ENCODE measurements at regions not wholly inside any gene's neighbourhood (a gene's known extent, or its start where the extent isn't known, plus 50 kb on each side); places are given as distances from the start of the nearest gene placed in this dataset.

DNA sequence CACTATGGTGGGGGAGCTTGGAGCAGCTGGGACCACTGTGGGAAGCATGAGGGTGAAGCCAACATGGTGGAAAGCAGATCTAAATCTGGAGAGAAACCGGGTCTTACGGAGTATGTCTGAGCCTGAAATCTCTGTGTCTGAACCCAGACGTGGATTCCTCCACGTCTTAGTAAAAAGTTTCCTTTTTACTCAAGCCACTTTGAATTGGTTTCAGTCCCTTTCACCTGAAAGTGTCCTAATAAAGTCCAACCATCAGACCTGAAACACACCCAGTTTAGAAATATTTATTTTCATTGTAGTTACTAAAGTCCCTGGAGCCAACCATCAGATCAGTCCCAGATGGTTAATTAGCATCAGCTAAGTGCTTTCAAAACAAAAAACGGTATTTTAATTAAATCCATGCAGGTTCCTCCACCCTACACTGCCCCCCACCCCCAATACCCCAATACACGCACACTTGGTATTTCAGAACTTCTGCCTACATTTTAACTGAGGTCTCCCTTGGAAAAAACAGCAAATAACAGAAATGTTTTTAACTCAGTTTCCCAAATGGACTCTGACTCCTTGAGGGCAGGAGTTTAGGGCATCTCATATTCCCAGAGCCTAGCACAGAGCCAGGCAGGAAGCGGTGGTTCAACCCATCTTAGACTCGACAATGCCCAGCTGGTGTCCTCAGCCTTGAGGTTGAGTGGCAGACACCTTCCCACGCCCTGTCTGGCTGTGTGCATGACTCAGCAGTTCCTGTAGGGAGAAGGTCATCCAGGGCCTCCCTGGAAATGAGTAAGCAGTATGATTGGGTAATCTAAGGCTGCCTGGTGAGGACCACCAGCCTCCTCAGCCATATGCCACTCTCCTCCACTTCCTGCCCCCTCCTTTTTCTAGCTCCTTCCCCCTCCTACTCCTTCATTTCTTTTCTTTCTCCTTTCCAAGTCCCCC lies 175.8 kb downstream of the TTC8 start:
- H3K4me3 ChIP-seq, result no peak overlapping the region
- peaks cover 4% of the 10 kb centered on the region; the same call in 1 of the 2 replicates for H3K9me3 ChIP-seq
- DNase-seq, result peak; percentile 89
- H3K27me3 ChIP-seq, result no peaks in the 10 kb centered on the region
- H3K36me3 ChIP-seq, result no peaks in the 10 kb centered on the region

DNA sequence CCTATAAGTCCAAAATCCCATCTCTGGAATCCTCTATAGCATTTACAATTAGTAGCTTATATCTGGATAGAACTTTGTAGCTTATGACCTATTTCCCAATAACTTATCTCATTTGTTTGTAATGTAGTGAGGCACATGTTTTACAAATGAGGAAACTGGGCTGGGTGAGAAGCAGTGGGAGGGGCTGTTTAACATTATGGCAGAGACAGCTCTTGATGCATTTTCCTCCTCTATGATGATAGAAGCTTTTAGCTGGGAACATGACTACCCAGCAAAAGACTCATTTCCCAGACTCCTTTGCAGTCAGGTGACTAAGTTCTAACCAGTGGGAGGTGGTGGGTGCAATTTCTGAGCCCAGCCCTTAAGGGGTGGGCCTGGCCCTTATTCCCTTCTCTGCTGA lies 179.7 kb downstream of the TTC8 start:
- no peak for DNase-seq
- Histone ChIP-seq H3K4me3 (no peak overlapping the region), H3K27me3 (no peaks in the 10 kb centered on the region), H3K9me3 (peaks cover 4% of the 10 kb centered on the region; the same call in 1 of the 2 replicates), H3K36me3 (no peaks in the 10 kb centered on the region)

DNA sequence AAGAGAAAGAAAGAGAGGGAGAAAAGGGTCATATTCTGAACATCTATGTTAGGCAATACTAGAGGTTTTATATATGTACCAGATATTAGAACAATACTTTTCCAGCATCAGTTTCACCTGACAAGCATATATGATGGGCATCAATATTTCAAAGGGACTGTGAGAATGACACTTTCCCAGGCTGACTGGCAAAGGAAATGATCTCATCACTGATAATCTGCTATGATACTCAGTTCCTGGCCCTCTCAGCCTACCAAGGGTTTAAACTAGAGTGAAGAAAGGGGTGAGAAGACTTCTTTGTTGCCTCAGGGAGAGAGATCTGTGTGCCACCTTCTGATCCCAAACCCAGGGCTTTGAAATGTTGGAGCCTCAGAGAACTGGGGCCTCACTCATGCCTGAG lies 183.5 kb downstream of the TTC8 start:
- H3K4me3 ChIP-seq, result no peak overlapping the region
- no peaks in the 10 kb centered on the region for H3K27me3 ChIP-seq
- no peaks in the 10 kb centered on the region for H3K36me3 ChIP-seq
- no peaks in the 10 kb centered on the region for H3K9me3 ChIP-seq
- no peak for DNase-seq

DNA sequence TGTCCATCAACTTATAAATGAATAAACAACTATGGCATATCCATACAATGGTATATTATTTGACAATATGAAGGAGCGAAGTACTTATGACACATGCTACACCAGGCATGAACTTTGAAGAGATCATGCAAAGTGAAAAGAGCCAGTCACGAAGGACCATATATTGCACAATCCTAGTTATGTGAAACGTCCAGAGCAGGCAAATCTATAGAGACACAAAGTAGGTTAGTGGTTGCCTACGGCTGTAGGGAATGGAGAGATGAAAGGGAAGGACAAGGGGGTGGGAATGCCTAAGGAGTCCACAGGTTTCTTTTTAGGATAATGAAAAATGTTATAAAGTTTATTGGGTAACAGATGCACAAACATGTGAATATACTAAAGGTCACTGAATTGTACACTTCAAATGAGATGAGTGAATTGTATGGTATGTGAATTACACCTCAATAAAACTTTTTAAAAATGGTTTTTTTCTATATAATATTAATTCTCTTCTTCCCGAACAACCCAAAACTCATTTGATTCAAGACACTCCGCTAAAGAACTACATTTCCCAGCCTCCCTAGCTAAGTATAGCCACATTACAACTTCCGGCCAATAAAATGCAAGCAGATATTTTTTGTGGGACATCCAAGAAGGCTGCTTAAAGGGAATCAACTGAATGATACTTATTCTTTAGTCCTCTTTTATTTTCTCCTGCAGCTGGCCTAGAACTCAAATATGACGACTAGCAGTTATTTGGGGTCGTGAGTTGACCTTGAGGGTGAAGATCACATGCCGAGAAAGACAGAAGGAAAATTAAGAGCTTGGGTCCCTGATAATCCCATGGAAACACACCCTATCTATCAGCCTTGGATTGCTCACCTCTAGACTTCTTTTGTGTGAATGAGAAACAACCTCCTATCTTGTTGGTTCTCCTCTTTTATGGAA lies 187.2 kb downstream of the TTC8 start:
- Histone ChIP-seq H3K36me3 (no peaks in the 10 kb centered on the region), H3K4me3 (no peak overlapping the region), H3K27me3 (no peaks in the 10 kb centered on the region), H3K9me3 (no peaks in the 10 kb centered on the region)
- no peak for DNase-seq

DNA sequence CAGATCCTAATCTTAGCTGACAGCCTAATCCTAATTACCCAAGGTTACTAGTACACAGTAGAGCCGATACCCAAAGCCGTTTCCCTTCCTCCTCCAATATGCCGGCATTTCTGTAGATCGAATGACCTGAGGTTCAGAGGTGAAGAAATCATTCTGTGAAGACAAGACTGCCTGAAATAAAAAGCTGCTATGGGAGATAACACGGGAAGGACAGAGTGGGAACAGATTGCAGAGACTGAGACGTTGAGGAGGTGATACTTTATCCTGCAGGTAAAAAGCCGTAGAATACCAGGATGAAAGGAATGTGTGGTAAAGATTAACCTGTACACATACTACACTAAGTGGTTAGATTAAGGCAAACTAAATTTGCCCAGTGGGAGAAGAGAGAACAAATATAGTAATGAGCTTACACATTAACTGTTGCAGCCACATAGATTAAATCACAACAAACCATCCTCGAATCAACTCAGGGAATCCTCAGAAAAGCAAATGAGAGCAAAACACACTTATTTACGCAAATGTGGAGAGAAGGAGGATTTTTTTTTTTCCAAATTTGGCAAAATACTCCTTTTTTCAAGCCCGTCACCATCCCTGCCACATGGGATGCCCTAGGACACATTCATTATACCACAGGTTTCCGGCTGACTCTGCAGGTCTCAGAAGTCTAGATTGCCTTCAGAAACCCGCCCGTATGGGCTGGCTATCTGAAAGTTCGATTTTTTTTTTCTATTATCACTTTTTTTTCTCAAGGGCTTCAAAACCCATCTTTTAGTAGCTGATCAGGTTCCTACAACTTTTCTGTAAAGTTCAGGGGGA lies 188.0 kb downstream of the TTC8 start:
- H3K4me3 ChIP-seq, result no peak overlapping the region
- H3K27me3 ChIP-seq, result no peaks in the 10 kb centered on the region
- no peak for DNase-seq
- H3K36me3 ChIP-seq, result no peaks in the 10 kb centered on the region
- no peaks in the 10 kb centered on the region for H3K9me3 ChIP-seq

DNA sequence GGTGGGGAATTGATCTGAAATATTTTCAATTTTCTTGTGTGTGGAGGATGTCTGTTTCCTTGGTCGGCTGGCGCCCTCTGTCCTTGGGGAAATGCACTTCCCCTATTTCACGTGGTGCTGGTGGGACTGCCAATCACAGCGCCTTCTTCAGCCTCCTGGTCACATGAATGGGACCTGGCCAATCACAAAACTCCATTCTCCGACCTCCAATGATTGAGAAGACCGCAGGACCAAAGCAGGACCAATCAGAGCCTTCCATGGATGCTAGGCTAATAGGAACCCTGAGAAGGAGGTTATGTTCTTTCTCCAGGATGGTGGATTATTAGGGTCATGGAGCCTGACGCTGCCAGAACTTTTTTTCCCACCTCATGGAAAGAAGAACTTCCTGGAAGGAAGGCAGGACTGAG lies 188.7 kb downstream of the TTC8 start:
- Histone ChIP-seq H3K9me3 (no peaks in the 10 kb centered on the region), H3K27me3 (no peaks in the 10 kb centered on the region), H3K4me3 (no peak overlapping the region), H3K36me3 (no peaks in the 10 kb centered on the region)
- DNase-seq, result peak; percentile 11

DNA sequence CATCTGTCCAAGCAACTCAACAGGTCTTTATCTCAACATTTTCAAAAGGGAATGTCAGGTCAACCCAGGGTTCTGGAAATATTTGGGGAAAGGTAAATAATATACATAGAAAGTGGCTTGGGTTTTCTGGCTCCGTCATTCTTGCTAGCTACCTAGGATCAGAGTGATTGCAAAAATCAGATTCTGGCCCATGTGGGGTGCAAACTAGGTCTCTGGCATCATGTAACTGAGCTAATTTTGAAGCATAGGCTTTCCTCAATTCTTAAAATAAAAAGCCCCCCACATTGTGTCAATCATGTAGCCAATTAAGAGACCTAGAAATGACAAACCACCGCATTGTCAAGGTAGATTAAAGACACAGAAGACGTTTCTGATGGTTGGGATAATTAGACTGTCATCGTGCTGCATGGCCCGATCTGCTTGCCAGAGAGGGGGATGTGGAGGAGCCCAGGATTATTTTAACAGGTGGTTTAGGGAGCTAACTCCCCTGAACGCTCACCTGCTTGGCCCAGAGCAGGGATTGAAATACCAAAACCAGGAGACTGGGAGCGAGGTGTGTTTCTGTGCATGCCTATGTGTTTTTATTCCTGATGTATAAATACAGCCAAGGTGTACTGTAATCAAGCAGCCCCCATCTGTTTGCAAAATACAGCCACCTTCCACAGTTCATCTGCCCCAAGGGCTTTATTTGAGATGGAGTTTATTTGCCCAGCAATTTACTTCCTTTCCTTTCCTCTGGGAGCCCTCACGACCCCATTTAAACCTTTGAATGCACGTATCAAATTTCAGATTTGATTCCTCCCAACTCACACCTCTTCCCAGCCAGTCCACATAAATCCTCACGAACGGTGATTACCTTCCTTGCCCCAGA lies 189.5 kb downstream of the TTC8 start:
- DNase-seq, result no peak
- H3K9me3 ChIP-seq, result no peaks in the 10 kb centered on the region
- no peaks in the 10 kb centered on the region for H3K27me3 ChIP-seq
- no peaks in the 10 kb centered on the region for H3K36me3 ChIP-seq
- no peak overlapping the region for H3K4me3 ChIP-seq

DNA sequence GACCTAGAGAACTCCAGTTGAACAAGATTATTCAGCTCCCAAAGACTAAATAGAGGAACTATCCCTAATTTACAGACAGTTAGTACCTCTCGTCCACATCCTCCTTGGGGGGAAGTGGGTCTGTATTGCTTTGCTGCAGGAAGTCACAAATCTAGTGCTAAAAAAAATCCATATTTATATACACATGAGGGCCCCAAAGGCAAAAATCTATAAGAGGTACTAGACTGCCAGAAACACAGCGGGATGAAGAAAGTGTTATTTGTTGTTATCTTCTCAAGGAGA lies 190.1 kb downstream of the TTC8 start:
- Histone ChIP-seq H3K36me3 (no peaks in the 10 kb centered on the region), H3K9me3 (no peaks in the 10 kb centered on the region), H3K27me3 (no peaks in the 10 kb centered on the region), H3K4me3 (no peak overlapping the region)
- no peak for DNase-seq

DNA sequence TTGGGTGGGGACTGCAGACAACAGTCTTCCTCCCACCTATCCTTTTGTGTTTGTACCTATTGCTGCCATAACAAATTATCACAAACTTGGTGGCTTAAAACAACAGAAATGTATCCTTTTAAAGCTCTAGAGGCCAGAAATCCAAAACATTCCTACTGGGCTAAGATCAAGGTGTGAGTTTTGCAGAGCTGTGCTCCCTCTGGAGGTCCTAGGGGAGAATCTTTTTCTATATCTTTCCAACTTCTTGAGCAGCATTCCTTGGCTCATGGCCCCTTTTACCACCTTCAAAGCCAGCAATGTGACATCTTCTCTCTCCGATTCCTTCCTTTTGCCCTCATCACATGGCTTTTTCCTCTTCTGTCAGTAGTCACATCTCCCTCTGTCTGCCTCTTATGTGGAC lies 190.6 kb downstream of the TTC8 start:
- H3K36me3 ChIP-seq, result no peaks in the 10 kb centered on the region
- no peaks in the 10 kb centered on the region for H3K27me3 ChIP-seq
- no peak for DNase-seq
- H3K4me3 ChIP-seq, result no peak overlapping the region
- H3K9me3 ChIP-seq, result no peaks in the 10 kb centered on the region

DNA sequence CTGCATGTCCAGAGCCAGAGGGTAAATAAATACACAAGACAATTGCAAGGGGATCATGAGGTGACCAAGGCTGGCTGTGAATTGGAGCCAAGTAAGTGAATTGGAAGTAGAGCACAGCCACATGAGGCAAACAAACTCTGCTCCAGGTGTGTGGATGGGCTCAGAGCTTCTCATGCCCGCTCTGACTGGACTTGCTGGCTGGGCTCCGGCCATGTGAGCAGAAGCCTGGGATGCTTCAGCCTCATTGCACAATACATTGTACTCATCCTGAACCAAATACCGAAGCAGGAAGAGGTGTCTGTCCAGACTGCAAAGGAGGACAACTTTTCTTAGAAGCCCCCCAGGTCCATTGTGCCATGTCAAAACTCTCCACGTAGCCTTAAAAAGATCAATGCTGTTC lies 193.0 kb downstream of the TTC8 start:
- no peak overlapping the region for H3K4me3 ChIP-seq
- no peaks in the 10 kb centered on the region for H3K36me3 ChIP-seq
- no peaks in the 10 kb centered on the region for H3K27me3 ChIP-seq
- no peaks in the 10 kb centered on the region for H3K9me3 ChIP-seq
- DNase-seq, result no peak

DNA sequence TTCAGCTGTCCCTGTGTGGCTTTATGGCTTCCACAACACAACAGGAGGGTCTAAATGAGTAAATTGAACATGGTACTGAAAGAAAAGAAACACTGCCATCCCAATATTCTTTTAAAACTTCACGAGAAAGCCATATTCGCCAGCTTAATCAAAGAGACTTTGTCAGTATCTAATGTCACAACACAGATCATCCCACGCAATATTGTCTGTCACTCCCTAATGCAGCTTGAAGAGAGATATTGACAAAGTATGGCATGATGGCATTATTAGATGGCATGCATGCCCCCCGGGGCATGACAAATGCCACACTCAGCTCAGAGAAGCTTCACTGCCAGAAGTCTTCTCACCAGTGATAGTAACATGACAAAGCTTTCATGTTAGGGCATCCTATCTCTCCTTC lies 197.8 kb downstream of the TTC8 start:
- no peak for DNase-seq
- no peaks in the 10 kb centered on the region for H3K9me3 ChIP-seq
- H3K4me3 ChIP-seq, result no peak overlapping the region
- H3K36me3 ChIP-seq, result no peaks in the 10 kb centered on the region
- H3K27me3 ChIP-seq, result no peaks in the 10 kb centered on the region

DNA sequence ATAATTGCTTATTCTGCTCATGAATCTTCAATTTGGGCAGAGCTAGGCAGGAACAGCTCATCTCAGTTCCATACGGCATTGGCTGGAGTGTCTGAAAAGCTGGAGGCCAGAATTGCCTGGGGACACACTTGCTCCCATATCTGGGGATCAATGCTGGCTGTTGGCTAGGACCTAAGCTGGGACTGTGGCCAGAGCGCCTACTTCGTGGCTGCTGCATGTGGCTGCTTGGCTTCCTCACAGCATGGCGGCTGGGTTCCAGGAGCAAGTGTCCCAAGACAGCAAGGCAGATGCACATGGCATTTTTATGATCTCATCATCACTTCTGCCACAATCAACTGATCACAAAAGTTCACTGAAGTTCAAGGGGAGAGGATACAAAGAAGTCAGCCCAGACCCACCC lies 200.2 kb downstream of the TTC8 start:
- H3K27me3 ChIP-seq, result no peaks in the 10 kb centered on the region
- H3K36me3 ChIP-seq, result no peaks in the 10 kb centered on the region
- H3K9me3 ChIP-seq, result no peaks in the 10 kb centered on the region
- DNase-seq, result no peak
- H3K4me3 ChIP-seq, result no peak overlapping the region

DNA sequence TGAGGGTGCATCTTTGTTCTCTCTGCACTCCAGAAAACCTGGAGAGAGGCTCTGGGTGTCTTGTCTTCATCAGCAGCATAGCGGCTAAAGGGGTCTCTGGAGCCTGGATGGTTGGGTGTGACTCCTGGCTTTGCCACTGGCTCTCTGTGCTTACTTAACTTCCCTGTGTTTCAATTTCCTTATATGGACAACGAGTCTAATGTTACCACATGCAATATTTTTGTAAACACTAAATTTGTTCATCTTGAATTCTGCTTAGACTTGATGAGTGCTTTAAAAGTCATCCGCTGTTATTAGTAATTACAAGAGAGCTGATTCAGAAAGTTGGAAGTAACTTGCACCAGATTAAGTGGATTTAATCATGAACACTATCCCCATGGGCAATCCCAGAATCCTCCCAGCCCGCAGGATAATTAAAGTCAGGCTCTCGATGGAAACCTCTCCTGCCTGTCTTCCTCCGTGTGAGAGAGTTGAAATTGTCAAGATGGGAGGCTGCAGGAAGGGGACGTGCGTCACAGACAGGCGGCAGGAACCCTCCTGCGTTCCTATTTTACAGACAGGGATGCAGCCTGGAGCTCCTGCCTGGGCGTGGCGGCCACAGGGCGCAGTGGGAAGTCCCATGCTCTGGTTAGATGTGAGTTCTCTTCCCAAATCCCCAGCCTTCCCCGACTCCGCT lies 201.2 kb downstream of the TTC8 start:
- Histone ChIP-seq H3K4me3 (no peak overlapping the region), H3K9me3 (no peaks in the 10 kb centered on the region), H3K27me3 (no peaks in the 10 kb centered on the region), H3K36me3 (no peaks in the 10 kb centered on the region)
- DNase-seq, result no peak

DNA sequence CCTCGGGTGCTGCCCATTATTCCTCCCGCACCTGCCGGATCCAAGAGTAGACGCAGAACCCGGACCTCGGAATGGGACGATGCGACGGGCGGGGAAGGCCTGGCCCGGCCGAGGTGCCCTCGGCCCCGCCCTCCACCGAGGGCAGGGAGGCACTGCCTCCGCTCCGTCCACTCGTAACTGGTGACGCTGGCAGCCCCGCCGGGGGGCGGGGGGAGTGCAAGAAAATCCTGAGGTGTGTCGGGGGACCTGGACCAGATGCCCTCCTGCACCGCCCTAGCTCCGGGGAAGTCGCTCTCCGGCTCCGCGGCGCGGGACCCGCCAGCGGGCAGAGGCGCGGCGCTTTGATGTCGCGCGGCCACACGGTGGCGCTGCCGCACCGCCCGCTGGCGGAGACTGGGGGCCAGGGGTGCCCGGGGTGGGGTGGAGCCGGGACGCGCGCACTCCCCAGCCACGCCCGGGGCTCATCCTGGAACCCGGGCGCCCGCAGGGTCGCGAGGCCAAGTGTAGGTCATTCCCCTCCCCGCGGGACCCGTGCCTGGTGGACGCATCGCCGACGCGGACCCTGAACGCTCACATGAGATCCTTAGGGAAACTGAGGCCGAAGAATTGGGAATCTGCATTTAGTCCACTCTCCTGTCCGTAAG lies 202.8 kb downstream of the TTC8 start:
- DNase-seq, result no peak
- Histone ChIP-seq H3K4me3 (peak overlapping the region; percentile 33), H3K27me3 (no peaks in the 10 kb centered on the region), H3K9me3 (no peaks in the 10 kb centered on the region), H3K36me3 (no peaks in the 10 kb centered on the region)

DNA sequence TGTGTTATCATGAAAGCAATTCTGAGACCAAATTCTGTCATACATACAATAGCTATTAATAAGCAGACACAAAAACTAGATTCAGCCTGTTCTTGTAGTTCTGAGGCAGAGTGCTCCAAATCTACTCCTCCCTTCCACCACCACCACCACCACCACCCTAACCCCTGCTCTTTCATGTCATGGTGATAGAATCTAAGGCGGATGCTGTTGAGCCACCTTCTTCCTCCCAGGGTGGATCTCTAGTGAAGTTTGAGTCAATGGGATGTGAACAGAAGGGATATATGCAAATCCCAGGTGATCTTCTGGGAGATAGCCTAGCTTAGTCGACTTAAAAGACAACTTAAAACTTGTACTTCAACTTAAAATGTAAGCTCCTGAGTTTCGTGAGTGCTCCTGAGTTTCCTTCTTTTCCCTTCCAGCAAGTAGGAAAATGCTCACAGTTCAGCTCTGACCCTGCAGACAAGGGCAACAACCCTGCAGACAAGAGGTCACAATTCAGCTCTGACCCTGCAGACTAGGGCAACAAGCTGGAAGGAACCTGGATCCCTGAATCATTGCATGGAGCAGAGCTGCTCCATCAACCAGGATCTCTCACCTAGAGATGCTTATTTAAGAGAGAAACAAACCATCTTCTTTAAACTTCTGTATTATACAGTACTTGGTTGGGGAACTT lies 204.1 kb downstream of the TTC8 start:
- Histone ChIP-seq H3K9me3 (no peaks in the 10 kb centered on the region), H3K27me3 (no peaks in the 10 kb centered on the region), H3K4me3 (no peak overlapping the region), H3K36me3 (no peaks in the 10 kb centered on the region)
- no peak for DNase-seq

Measured in MG63 (cell line).